H4 (cell line): ENCODE measurements at regions not wholly inside any gene's neighbourhood (a gene's known extent, or its start where the extent isn't known, plus 50 kb on each side); places are given as distances from the start of the nearest gene placed in this dataset.
"Not testable (repeated sequence)": the region's sequence is repeated elsewhere in the genome, so short reads cannot be mapped to it uniquely, and the experiment has no call there.

Experiments used
- DNase-seq: peaks from one replicate; pipeline ENCODE4 v3.0.0-alpha.2; 2015; ENCODE audit warnings: low spot score

DNA sequence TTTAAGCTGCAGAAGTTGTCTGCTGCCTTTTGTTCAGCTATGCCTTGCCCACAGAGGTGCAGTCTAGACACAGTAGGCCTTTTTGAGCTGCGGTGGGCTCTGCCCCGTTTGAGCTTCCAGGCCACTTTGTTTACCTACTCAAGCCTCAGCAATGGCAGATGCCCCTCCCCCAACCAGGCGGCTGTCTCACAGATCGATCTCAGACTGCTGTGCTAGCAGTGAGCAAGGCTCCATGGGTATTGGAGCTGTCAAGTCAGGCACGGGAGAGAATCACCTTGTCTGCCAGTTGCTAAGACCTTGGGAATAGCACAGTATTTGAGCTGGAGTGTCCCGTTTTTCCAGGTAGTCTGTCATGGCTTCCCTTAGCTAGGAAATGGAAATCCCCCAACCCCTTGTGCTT, 587.8 kb upstream of the CLINT1 start:
- DNase-seq, result not testable (repeated sequence)

DNA sequence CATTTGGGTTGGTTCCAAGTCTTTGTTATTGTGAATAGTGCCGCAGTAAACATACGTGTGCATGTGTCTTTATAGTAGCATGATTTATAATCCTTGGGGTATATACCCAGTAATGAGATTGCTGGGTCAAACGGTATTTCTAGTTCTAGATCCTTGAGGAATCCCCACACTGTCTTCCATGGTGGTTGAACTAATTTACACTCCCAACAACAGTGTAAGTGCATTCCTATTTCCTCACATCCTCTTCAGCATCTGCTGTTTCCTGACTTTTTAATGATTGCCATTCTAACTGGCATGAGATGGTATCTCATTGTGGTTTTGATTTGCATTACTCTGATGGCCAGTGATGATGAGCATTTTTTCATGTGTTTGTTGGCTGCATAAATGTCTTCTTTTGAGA, 580.3 kb upstream of the CLINT1 start:
- DNase-seq, result not testable (repeated sequence)

DNA sequence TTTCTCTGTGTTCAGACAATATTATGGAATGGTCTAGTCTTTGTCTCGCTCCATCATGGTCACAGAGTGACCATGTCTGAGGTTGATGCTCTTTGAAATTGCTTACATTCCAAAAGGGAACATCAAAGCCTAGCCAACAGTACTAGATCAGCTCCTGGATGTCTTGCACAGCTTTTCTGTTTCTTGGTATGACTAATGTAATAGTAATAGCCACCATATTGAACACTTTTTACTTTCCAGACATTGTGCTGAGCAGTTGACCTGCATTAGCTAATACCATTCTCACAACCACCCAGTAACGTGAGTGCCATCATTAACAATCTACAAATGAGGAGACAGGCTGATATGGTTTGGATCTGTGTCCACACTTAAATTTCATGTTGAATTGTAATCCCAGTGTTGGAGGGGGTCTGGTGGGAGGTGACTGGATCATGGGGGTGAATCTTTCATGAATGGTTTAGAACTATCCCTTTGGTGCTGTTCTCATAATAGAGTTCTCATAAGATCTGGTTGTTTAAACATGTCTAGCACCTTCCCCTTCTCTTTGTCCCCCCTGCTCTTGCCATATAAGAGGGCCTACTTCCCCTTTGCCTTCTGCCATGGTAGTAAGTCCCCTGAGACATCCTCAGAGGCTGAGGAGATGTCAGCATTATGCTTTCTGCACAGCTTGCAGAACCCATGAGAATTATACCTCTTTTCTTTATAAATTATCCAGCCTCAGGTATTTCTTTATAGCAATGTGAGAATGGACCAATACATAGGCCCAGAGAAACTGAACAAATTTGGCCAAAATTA, 577.5 kb upstream of the CLINT1 start:
- no peak for DNase-seq

DNA sequence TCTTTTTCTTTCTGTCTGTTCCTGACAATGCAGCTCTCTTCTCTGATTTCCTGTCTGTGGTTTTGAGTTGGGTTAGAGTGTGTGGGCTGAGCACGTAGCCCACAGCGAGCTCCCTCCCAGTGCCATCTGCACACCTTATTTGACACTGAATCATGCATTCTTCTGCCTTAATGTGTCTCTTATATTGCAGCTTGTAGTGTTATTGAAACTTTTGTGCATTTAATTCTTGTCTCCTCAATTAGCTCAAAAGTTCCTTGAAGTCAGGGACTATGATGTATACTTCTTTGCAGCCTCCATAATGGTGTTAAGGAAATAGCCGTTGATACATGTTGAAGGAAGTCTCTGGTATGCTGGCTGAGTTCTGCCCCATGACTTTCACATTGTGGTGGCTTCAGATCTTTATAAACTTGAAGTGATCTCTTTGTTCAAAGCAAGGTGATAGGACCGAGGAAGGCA, 576.2 kb upstream of the CLINT1 start:
- DNase-seq, result no peak

DNA sequence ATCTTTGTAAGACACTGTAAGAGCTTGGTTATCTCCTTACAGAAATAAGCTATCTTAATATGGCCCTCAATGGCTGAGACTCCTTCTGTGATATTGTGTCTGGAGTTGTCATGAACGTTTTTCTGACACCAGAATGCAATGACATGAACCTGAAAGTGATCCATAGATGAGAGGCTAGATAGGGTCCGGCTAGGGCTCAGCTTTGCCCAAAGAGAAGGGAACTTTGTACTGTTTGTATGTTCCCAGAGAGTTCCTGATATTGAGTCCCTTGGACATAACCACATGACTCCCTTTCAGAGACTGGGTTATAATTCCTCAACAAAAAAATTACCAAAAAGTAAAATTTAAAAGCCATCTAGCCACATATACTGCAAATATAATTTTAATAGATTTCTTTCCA, 575.8 kb upstream of the CLINT1 start:
- no peak for DNase-seq

DNA sequence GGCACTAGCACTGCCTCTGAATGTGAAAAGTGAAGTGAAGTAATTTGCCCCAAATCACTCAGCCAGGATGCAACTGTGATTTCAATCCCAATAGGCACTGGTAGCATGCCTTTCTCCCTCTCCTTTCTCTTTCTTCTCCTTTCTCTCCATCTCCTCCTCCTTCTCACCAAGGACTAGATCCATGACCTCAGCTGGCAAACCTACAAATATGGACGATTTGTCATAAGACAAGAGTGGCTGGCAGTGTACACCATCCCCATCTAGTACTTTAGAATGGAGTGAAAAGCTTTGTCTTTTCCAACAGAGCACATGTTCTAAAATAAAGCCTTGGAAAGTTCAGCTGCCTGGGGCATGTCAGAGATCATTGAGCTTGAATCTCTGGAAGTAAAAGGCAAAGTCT, 574.7 kb upstream of the CLINT1 start:
- no peak for DNase-seq

DNA sequence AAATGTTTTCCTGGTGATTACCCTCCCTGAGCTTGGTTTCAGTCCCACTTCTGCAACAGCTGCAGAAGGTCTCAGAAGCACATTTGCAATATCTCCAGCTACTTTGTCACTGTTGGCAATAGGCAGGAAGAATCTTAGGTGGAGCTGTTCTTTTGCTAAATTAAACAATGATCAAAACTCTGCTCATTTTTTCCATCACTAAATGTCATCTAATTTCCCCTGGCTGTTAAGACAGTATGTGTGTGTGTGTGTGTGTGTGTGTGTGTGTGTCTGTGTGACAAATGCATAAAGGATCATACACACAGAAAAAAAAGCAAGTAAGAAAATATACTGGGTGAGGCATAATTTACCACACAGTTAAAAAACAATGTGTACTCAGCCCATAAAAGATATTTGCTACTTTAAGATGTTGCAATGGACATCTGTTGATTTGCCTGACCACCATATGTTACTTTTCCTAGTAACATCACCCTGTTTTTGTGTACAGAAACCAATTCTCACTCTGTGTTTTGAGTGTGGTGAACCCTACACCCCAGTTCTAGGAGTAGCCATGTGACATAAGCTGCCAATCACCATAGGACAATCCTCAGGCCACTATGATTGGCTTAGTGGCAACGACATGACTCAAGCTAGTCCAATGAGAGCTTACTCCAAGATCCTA, 572.6 kb upstream of the CLINT1 start:
- no peak for DNase-seq

DNA sequence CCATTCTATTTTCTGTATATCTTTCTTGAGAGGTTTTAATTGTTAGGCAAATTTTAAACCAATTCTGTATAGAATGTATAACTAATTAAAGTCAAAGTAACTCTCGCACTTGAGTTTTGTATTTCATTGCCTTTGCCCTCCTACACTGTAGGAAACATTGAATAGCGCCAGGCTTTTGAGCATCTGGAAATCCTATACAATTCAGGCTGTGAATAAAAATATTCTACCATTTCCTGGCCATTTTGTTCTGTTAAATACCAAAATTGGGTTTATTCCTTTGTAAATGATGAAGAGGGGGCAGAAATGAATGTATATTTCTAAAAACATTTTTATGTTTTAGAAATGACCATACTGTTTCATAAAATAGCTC, 571.8 kb upstream of the CLINT1 start:
- DNase-seq, result no peak

DNA sequence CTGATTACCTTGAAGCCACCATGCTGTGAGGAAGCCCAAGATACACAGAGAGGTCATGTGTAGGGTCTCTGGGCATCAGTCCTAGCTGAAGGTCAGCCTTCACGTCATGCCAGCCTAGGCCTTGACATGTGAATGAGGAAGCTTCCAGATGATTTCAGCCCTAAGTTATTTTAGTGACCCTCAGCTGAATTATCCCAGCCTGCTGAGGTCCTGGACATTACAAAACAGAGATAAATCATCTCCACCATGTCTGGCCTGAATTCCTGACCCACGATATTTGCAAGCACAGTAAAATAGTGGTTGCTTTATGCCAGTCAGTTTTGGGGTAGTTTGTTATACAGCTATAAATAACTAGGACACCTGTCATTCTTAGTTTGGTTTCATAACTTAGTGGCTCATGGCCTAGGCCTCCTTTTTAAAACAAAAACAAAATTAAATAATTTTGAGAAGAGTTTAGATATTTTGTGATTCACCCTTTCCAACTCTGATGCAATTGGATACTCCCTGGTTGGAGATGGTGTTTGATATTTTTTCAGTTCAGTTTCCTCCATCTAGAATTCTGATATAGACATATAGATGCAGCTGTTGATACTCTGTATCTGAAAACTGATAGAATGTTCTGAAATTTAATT, 571.3 kb upstream of the CLINT1 start:
- DNase-seq, result no peak

DNA sequence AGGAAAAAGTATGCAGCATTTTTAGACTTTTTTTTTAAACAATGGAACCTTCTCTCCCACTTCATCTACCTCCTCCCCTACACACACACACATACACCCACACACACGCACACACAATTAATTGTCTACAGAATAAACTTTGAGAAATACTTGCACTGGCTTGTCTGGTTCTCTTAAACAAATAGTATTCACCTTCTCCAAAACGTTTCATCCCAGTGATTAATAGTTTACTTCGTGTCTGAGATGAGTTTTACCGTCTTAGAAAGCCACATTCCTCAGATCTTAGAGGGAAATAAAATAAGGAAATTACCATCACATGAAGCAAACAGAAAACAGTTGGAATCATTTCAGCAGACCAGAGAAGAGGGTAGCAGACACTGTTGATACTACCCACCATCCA, 570.6 kb upstream of the CLINT1 start:
- no peak for DNase-seq

DNA sequence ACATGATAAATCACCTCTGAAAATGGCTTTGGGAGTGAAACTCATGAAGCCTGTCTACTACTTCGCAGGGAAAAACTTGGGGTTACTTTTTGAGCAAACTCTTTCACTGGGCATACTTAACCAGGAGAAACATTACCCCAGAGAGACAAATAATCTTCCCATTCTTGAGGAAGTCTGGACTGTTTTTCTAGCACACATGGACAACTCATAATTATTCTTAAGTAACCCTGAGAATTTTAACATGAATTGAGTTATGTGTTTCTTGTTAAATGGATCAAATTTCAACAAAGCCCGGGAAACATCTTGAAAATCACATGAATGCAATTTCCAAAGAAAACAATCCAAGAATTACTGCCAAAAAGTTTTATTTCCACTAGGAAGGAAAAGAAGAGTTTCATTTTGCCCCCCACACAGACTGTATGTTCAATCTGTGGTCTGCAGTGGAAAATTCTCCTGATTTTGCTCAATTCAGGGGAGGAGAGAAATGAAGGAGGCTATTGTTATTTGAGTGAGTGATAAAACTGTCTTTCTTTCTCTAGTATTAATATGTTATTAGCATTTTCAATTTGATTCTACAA, 564.8 kb upstream of the CLINT1 start:
- no peak for DNase-seq

DNA sequence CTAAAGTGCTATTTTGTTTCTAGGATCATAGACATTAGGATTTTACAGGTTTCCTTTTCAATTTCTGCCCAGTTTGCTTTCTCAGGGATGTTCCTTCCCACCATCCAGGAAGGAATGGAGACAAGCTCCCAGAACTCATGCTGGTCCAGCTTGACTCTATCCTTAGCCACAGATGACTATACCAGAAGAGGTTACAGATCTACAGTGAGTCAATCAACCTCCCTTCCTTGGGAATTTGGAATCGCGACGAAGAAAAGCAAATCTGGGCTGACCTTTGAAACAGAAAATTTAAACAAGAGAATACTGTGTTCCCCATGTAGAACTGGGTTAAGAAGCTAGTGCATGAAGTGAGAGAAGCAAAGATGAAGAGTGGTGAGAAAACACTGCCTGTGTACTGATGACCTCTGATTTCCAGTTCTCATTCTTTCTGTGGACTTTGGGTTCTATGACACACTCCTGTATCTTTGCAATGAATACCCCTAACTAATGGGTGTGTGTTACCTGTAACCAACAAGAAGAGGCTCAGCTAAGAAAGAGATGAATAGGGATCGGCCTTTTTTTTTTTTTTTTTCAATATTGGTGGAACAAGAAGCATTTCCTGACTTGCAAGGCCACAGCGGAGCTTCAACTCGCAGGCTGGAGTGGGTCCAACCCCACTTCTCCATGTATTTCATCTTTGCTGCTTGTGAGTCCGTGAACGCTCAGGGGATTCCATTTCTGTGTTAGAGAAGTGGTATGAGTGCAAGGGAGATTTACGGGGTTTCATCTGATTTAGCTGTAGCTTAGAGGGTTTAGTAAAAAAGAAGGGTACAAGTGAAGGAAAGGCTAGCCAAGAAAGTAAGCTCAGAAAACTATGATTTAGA, 563.9 kb upstream of the CLINT1 start:
- no peak for DNase-seq

DNA sequence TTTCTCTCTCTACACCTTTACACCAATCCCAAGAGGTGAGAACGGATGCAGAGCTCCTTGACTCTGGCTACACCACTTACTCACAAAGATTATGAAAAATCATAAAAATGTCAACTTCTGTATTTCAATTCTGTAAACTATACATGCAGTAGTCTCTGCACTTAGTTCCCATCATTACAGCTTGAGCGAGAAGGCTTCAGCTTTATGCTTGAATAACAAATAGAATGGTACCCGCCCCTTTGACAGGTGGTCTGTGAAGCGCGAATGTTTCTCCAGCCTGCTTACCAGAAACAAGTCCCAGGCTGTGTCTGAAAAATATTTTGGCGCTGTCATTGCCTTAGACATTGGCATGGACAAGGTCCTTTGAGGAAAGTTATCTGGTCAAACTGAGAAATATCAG, 562.4 kb upstream of the CLINT1 start:
- DNase-seq, result no peak

DNA sequence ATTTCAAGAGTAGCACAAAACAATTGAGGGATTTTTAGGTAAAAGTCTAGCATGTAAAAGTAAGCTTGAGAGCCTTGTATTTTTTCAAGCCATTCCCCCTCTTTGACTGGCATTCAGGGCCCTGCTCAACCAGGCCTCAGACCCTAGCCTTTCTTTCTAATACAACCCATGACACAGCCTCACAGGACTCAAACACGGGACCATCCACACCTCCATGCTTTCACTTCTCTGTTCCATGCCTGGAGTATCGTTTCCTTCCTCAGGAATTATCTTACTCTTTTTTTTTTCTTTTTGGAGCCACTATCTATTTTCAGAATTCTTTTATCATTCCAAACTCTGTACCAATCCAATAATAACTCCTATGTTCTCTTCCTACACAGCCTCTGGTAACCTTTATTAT, 560.2 kb upstream of the CLINT1 start:
- DNase-seq, result no peak

DNA sequence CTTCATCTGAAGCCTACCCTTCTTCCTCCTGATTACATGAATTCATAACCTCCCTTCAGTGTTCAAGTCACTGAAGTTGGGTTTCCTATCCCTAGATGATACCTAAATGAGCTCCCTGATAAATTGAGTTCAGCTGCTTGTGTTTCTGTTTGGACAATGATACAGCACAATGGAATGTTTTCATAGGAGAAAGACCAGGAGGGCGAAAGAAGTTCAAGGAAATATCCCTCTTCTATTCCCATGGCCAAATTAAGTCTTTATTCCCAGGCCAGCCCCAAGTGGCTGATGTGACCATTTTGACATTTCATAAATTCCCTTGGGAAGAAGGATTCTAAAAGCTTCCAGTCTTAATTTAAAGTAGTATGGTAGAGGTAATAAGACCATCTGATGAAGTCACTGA, 555.8 kb upstream of the CLINT1 start:
- no peak for DNase-seq

DNA sequence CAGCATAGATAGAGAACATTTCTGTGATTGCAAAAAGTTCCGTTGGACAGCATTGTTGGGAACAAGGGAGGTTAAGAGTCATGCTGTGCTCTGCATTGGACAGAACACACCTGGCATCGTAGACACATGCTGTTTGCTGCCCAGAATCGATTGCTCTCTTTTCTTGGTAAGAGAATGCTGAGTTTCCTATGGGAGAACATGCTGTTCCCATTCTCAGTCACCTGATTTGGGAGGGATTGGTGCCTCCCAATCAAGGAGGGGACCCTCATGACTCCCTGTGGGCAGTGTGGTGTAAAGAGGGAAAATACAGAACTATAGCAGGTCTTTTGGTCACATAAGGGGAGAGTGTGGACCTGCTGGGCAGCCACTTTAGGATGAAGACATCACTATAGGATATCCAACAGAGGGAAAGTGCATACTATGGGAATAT, 555.4 kb upstream of the CLINT1 start:
- no peak for DNase-seq

DNA sequence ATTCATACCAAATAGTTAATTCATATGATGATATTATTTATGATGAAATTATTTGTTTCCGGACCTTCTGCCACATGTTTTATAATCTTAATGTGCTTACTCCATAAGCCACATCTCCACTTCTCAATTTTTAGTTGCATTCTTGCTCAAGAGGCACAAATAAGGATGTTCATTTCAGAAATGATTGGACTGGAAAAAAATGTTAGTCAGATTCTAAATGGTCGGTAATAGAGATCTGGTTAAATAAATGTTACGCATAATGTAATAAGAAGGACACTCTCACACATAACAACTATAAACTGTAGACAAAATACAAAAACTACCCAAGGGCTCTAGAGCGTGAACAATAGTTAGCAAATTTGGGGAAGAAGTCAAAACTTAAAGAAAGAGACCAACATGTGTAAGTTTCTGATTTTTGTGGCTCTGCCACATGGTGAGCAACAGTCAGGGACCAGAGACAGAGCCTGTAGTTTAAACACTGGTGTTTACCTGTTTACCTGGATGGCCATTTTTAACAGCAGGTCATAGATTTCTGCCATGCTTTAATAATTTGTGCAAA, 554.3 kb upstream of the CLINT1 start:
- no peak for DNase-seq

DNA sequence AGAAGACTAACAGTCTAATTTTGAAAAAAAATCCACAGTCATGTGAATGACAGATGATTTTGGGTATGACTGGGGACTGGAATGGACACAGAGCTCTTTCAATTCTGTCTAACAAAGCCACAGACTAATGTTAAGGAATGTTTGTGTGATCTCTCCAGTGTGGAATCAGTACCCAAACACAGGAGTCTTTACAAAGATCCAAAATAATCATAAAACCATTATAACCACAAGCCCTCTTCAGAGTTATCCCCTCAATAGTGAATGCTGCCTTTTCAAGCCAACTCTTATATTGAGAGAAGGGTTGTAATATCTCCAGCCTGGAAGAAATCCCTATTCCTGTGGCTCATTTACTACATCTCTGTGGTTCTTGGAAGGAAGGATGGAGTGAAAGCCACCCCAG, 552.0 kb upstream of the CLINT1 start:
- DNase-seq, result no peak

DNA sequence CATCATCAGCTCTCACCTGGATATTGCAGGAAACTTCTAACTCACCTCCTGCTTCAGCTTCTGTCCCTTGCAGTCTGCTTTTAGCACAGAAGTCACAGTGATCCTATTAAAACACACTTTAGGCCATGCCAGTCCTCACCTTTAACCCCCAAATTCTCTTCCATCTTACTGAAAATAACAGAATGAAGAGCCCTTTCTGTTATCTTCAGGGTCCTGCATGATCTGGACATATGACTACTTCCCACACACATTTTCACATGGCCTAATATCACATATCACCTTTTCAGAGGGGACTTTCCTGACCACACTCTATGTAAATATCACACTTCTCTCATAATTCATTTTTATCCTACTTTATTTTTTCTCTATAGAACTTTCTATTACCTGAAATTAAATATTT, 550.6 kb upstream of the CLINT1 start:
- no peak for DNase-seq

DNA sequence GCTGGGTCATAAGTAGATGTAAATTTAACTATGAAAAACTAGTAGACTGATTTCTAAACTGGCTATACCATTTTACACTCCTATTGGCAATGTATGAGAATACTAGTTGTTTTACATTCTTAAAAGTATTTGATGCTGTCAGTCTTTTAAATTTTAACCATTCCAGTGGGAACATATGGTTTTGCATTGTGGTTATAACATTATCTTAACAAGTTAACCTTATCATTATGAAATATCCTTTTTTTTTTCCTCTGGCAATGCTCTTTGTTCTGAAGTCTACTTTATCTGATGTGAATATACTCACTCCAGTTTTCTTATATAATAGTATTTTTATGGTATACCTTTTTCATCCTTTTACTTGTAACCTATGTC, 548.9 kb upstream of the CLINT1 start:
- no peak for DNase-seq
